ENCODE measurements at regions not wholly inside any gene's neighbourhood (a gene's known extent, or its start where the extent isn't known, plus 50 kb on each side); places are given as distances from the start of the nearest gene placed in this dataset.

GRCh38 chr14:97878727-97879126 is 1081.5 kb downstream of the VRK1 start:
- no peak overlapping the region for H3K4me3 ChIP-seq (ENCODE audit: control insufficient read depth, low read depth, low read length)
- no peak for TF ChIP-seq CTCF (conservative IDR thresholded peaks at IDR 0.05; ENCODE audit: control insufficient read depth, insufficient read depth, low read depth, low read length)
- peak; percentile 49 for DNase-seq (ENCODE audit: low read depth)

- DNase-seq (ENCODE audit: low read depth), result no peak
- TF ChIP-seq CTCF (conservative IDR thresholded peaks at IDR 0.05; ENCODE audit: control insufficient read depth, insufficient read depth, low read depth, low read length), result no peak
- H3K4me3 ChIP-seq (ENCODE audit: control insufficient read depth, low read depth, low read length), result no peak overlapping the region
Observed at GRCh38 chr14:97887690-97888089, 1090.5 kb downstream of the VRK1 start.

GRCh38 chr14:97888331-97888730 is 1091.1 kb downstream of the VRK1 start:
- H3K4me3 ChIP-seq (ENCODE audit: control insufficient read depth, low read depth, low read length), result no peak overlapping the region
- no peak for TF ChIP-seq CTCF (conservative IDR thresholded peaks at IDR 0.05; ENCODE audit: control insufficient read depth, insufficient read depth, low read depth, low read length)
- no peak for DNase-seq (ENCODE audit: low read depth)

- no peak for DNase-seq (ENCODE audit: low read depth)
- no peak overlapping the region for H3K4me3 ChIP-seq (ENCODE audit: control insufficient read depth, low read depth, low read length)
- no peak for TF ChIP-seq CTCF (conservative IDR thresholded peaks at IDR 0.05; ENCODE audit: control insufficient read depth, insufficient read depth, low read depth, low read length)
Observed at GRCh38 chr14:97891515-97891914, 1094.3 kb downstream of the VRK1 start.

- H3K4me3 ChIP-seq (ENCODE audit: control insufficient read depth, low read depth, low read length), result no peak overlapping the region
- no peak for DNase-seq (ENCODE audit: low read depth)
- no peak for TF ChIP-seq CTCF (conservative IDR thresholded peaks at IDR 0.05; ENCODE audit: control insufficient read depth, insufficient read depth, low read depth, low read length)
Observed at GRCh38 chr14:97894552-97894951, 1097.4 kb downstream of the VRK1 start.

- no peak overlapping the region for H3K4me3 ChIP-seq (ENCODE audit: control insufficient read depth, low read depth, low read length)
- DNase-seq (ENCODE audit: low read depth), result no peak
- no peak for TF ChIP-seq CTCF (conservative IDR thresholded peaks at IDR 0.05; ENCODE audit: control insufficient read depth, insufficient read depth, low read depth, low read length)
Observed at GRCh38 chr14:97900196-97900854, 1103.1 kb downstream of the VRK1 start.

GRCh38 chr14:97902630-97903029 is 1105.4 kb downstream of the VRK1 start:
- no peak overlapping the region for H3K4me3 ChIP-seq (ENCODE audit: control insufficient read depth, low read depth, low read length)
- DNase-seq (ENCODE audit: low read depth), result no peak
- no peak for TF ChIP-seq CTCF (conservative IDR thresholded peaks at IDR 0.05; ENCODE audit: control insufficient read depth, insufficient read depth, low read depth, low read length)

All from fibroblast of mammary gland (primary cell).